ENCODE measurements at regions not wholly inside any gene's neighbourhood (a gene's known extent, or its start where the extent isn't known, plus 50 kb on each side); places are given as distances from the start of the nearest gene placed in this dataset.
A peak's percentile ranks its signal among the peaks of the same experiment; 100 is the strongest.

DNA sequence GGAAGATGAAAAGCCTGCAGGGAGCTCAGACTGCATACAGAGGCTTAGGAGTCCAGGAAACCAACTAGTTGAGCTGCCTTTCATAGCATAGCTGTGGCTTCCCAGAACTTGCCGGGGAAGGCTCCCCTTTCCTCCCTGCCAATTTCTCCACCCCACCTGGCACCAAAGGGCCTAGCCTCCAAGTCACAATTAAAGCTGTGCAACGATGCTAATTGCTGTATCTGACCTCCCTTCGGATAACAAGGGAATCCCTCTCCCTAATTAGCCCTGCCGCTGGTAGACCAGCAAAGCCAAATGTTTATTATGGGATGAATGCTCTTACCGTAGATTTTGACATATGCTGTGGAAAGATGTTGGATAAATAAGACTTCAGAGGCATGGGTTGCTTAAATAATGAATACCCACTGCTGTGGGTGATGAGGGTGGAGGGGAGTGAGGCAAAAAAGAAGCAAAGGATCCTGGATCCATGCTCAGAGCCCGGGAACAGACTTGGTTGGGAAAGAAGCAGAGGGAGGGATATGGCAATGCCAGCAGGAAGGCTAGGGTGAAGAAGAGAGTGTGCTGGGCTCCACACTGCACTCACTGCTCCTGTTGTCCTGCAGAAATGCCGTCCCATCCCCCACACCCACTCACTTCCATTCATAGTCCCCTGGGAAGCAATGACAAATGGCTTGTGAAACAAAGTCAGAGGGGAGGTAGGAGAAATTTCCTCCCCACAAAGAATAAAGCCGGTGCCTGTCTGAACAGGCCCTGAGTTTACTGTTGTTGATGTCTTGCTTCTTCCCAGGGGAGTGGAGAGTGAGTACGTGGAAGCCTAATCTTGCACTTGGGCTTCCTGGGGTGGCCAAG, 608.1 kb upstream of the CADM1 start:
- H3K9me3 Mint-ChIP-seq: peaks cover 5 to 23% (median 16%) of the 10 kb centered on the region in 7 donors
- TF ChIP-seq, protein P1, sequence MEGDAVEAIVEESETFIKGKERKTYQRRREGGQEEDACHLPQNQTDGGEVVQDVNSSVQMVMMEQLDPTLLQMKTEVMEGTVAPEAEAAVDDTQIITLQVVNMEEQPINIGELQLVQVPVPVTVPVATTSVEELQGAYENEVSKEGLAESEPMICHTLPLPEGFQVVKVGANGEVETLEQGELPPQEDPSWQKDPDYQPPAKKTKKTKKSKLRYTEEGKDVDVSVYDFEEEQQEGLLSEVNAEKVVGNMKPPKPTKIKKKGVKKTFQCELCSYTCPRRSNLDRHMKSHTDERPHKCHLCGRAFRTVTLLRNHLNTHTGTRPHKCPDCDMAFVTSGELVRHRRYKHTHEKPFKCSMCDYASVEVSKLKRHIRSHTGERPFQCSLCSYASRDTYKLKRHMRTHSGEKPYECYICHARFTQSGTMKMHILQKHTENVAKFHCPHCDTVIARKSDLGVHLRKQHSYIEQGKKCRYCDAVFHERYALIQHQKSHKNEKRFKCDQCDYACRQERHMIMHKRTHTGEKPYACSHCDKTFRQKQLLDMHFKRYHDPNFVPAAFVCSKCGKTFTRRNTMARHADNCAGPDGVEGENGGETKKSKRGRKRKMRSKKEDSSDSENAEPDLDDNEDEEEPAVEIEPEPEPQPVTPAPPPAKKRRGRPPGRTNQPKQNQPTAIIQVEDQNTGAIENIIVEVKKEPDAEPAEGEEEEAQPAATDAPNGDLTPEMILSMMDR (IDR thresholded peaks at IDR 0.05): no peak
- H3K36me3 Mint-ChIP-seq: no peaks in the 10 kb centered on the region
- intact Hi-C loops (cut with micrococcal nuclease): no loop called here
- H3K27me3 ChIP-seq (ENCODE audit: control insufficient read depth in 2 of 2, insufficient read depth in 2 of 2, low read length in 2 of 2): no peaks in the 10 kb centered on the region
- no peaks in the 10 kb centered on the region for H4K20me1 ChIP-seq (ENCODE audit: insufficient read depth, low read length)
- no peak overlapping the region for H2AFZ ChIP-seq (ENCODE audit: insufficient read depth, low read depth, low read length, poor library complexity, severe bottlenecking)
- H3K4me2 ChIP-seq (replicated peaks; ENCODE audit: extremely low read depth, low read length, poor library complexity, severe bottlenecking): no peak overlapping the region
- no peaks in the 10 kb centered on the region for H3K4me1 ChIP-seq (ENCODE audit: control insufficient read depth in 1 of 2, insufficient read depth in 2 of 2, low read length in 2 of 2)
- peaks cover 3 to 13% (median 11%) of the 10 kb centered on the region in 3 donors for H3K27me3 Mint-ChIP-seq (ENCODE audit: low read depth in 3 of 3)
- DNase-seq: no peak
- 73% methylated on average over 3 of the region's 9 CpGs for WGBS (ENCODE audit: insufficient coverage)
- H3K27ac ChIP-seq (ENCODE audit: low read depth in 1 of 2, low read length in 2 of 2): no peak overlapping the region
- no peaks in the 10 kb centered on the region for H3K36me3 ChIP-seq (replicated peaks in 1 of 2; ENCODE audit: control insufficient read depth in 1 of 2, insufficient read depth in 2 of 2, low read length in 2 of 2)
- H3K79me2 ChIP-seq (ENCODE audit: insufficient read depth, low read length): no peaks in the 10 kb centered on the region
- H3K9ac ChIP-seq (ENCODE audit: insufficient read depth, low read length, poor library complexity, severe bottlenecking): no peak overlapping the region
- peaks cover 0 to 20% of the 10 kb centered on the region in 2 donors for H3K9me3 ChIP-seq (replicated peaks in 1 of 2; ENCODE audit: control insufficient read depth in 1 of 2, insufficient read depth in 1 of 2, low read length in 2 of 2)
- no peak overlapping the region for H3K27ac Mint-ChIP-seq
- no peak overlapping the region for H3K4me3 Mint-ChIP-seq
- no peaks in the 10 kb centered on the region for H3K4me1 Mint-ChIP-seq
- H3K4me3 ChIP-seq (replicated peaks in 1 of 3; ENCODE audit: low read depth in 2 of 3, low read length in 3 of 3): no peak overlapping the region

DNA sequence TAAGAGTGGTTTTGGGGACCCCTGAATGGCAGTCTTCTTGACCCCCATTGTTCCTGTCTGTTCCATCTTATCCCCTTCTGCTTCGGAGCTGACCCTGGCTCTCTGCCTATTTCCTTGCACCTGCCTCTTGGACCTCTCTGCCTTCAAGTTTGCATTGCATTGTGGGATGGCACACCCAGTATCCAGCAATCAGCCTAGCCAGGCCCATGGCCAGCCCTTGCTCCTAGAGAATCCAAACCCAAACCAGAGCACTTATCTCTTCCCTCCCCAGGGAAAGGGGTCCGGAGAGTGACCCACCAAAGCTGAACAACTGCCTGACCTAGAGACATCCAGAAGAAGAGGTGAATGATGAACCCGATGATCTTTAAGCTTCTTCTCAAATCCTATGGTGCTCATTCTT, 607.3 kb upstream of the CADM1 start:
- H3K4me3 ChIP-seq (replicated peaks in 1 of 3; ENCODE audit: low read depth in 2 of 3, low read length in 3 of 3): no peak overlapping the region
- Mint-ChIP-seq H3K36me3 (no peaks in the 10 kb centered on the region), H3K9me3 (peaks cover 5 to 23% (median 15%) of the 10 kb centered on the region in 7 donors), H3K4me3 (no peak overlapping the region), H3K27me3 (ENCODE audit: low read depth in 3 of 3) (peaks cover 2 to 11% (median 10%) of the 10 kb centered on the region in 3 donors), H3K4me1 (no peaks in the 10 kb centered on the region), H3K27ac (peak overlapping the region in 1 of 7 donors; percentile 25)
- H2AFZ ChIP-seq (ENCODE audit: insufficient read depth, low read depth, low read length, poor library complexity, severe bottlenecking): no peak overlapping the region
- H3K9me3 ChIP-seq (replicated peaks in 1 of 2; ENCODE audit: control insufficient read depth in 1 of 2, insufficient read depth in 1 of 2, low read length in 2 of 2): peaks cover 0 to 20% of the 10 kb centered on the region in 2 donors
- H3K27ac ChIP-seq (ENCODE audit: low read depth in 1 of 2, low read length in 2 of 2): no peak overlapping the region
- WGBS (ENCODE audit: insufficient coverage): 100% methylated on average over 3 of the region's 3 CpGs
- DNase-seq: no peak
- H3K27me3 ChIP-seq (ENCODE audit: control insufficient read depth in 2 of 2, insufficient read depth in 2 of 2, low read length in 2 of 2): no peaks in the 10 kb centered on the region
- intact Hi-C loops (cut with micrococcal nuclease): no loop called here
- no peaks in the 10 kb centered on the region for H4K20me1 ChIP-seq (ENCODE audit: insufficient read depth, low read length)
- H3K79me2 ChIP-seq (ENCODE audit: insufficient read depth, low read length): no peaks in the 10 kb centered on the region
- no peak overlapping the region for H3K9ac ChIP-seq (ENCODE audit: insufficient read depth, low read length, poor library complexity, severe bottlenecking)
- TF ChIP-seq, protein P1 (IDR thresholded peaks at IDR 0.05): no peak
- H3K4me1 ChIP-seq (ENCODE audit: control insufficient read depth in 1 of 2, insufficient read depth in 2 of 2, low read length in 2 of 2): no peaks in the 10 kb centered on the region
- H3K4me2 ChIP-seq (replicated peaks; ENCODE audit: extremely low read depth, low read length, poor library complexity, severe bottlenecking): no peak overlapping the region
- no peaks in the 10 kb centered on the region for H3K36me3 ChIP-seq (replicated peaks in 1 of 2; ENCODE audit: control insufficient read depth in 1 of 2, insufficient read depth in 2 of 2, low read length in 2 of 2)

Data from CD14-positive monocyte (primary cell).